Esophagus muscularis mucosa (tissue), 3 donors: ENCODE measurements at regions not wholly inside any gene's neighbourhood (a gene's known extent, or its start where the extent isn't known, plus 50 kb on each side); places are given as distances from the start of the nearest gene placed in this dataset.

ENCODE experiments used
- CTCF ChIP-seq, 3 experiments: fragments of 200-600 bp in 2 of 3; fragments of 450-650 bp in 1 of 3; sonication (generic) in 2 of 3; IDR thresholded peaks; one replicate each; pipeline ENCODE4 v1.5.1; 2017 to 2019; ENCODE audit warnings: antibody characterized with exemption in 3 of 3, mild to moderate bottlenecking in 2 of 3, moderate library complexity in 1 of 3
- POLR2A ChIP-seq: fragments of 450-650 bp; IDR thresholded peaks from one replicate; pipeline ENCODE4 v1.6.1; 2017; ENCODE audit warnings: antibody characterized with exemption, moderate library complexity, mild to moderate bottlenecking, low read depth
- POLR2AphosphoS5 ChIP-seq, 2 donors: sonication (generic); formaldehyde crosslinking; IDR thresholded peaks; one replicate each; pipeline ENCODE4 v1.6.1; 2017; ENCODE audit warnings: antibody characterized with exemption in 2 of 2

GRCh38 chr2:129488376-129488775 is 491.1 kb upstream of the RAB6C start:
- no peak for TF ChIP-seq CTCF (IDR thresholded peaks at IDR 0.05)
- no peak for TF ChIP-seq POLR2A
- TF ChIP-seq POLR2AphosphoS5 (IDR thresholded peaks at IDR 0.05), result no peak
